ENCODE measurements at regions not wholly inside any gene's neighbourhood (a gene's known extent, or its start where the extent isn't known, plus 50 kb on each side); places are given as distances from the start of the nearest gene placed in this dataset.

GRCh38 chr1:75991497-75992114, 59.4 kb upstream of the ASB17 start:
- DNase-seq = peak; percentile 75 to 89 (median 85)
- TF ChIP-seq, protein P1, sequence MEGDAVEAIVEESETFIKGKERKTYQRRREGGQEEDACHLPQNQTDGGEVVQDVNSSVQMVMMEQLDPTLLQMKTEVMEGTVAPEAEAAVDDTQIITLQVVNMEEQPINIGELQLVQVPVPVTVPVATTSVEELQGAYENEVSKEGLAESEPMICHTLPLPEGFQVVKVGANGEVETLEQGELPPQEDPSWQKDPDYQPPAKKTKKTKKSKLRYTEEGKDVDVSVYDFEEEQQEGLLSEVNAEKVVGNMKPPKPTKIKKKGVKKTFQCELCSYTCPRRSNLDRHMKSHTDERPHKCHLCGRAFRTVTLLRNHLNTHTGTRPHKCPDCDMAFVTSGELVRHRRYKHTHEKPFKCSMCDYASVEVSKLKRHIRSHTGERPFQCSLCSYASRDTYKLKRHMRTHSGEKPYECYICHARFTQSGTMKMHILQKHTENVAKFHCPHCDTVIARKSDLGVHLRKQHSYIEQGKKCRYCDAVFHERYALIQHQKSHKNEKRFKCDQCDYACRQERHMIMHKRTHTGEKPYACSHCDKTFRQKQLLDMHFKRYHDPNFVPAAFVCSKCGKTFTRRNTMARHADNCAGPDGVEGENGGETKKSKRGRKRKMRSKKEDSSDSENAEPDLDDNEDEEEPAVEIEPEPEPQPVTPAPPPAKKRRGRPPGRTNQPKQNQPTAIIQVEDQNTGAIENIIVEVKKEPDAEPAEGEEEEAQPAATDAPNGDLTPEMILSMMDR (IDR thresholded peaks at IDR 0.05) = peak; percentile 24 to 52 (median 40)
- TF ChIP-seq POLR2A (IDR thresholded peaks at IDR 0.05) = no peak
- no peak overlapping the region for H3K27ac ChIP-seq
- H3K4me3 ChIP-seq = no peak overlapping the region
- no peaks in the 10 kb centered on the region for H3K36me3 ChIP-seq
- peaks cover 3% of the 10 kb centered on the region for H3K27me3 ChIP-seq
- intact Hi-C loops (cut with DNase I) = no loop called here
- H3K4me1 ChIP-seq (ENCODE audit: insufficient read depth) = no peaks in the 10 kb centered on the region
- WGBS, 3 donors = 11 to 15% (median 14%) methylated on average over 8 of the region's 8 CpGs
- no peaks in the 10 kb centered on the region for H3K9me3 ChIP-seq

DNA sequence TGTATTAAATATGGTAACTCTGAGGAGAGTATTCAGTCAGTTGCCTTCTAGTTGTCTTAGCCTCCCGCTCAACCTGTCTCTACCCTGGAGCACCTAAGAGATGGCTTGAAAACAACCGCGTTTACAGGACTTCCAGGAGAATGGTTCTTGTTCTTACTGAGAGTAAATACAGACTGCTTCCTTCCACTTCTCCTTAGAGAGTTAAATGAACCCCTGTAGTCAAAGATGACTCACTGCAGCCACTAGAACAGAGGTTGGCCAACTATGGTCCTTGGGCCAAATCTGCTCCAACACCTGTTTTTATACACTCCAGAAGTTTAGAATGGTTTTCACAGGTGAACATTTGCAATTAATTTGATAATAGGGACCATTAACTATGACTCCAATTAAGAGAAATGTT, 60.1 kb upstream of the ASB17 start:
- no peaks in the 10 kb centered on the region for H3K4me1 ChIP-seq (ENCODE audit: insufficient read depth)
- no peak overlapping the region for H3K4me3 ChIP-seq
- no peaks in the 10 kb centered on the region for H3K9me3 ChIP-seq
- peaks cover 3% of the 10 kb centered on the region for H3K27me3 ChIP-seq
- intact Hi-C loops (cut with DNase I) = no loop called here
- H3K36me3 ChIP-seq = no peaks in the 10 kb centered on the region
- TF ChIP-seq EP300 (IDR thresholded peaks at IDR 0.05) (no peak), POLR2A (IDR thresholded peaks at IDR 0.05) (no peak)
- TF ChIP-seq, protein P1 (IDR thresholded peaks at IDR 0.05) = no peak
- 82 to 88% (median 86%) methylated on average over 3 of the region's 3 CpGs for WGBS, 3 donors
- H3K27ac ChIP-seq = no peak overlapping the region
- DNase-seq = no peak

DNA sequence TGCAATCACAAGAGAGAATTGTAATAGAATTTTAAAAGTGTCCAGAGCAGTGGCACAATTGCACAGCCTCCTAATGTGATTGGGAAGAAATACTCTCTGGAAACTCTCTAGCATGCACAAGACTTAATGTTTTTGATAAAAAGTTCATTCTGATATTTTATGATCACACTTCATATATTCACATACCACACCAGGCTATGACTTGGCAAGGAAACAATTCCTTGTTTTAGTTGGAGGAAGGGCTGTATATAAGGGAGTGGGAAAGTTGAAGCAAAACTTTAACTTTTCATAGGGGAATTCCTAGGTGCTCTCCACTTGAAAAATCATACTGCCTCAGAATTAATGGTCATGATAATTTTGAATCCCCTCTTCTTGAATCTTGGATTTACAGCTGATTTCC, 61.5 kb upstream of the ASB17 start:
- no peak overlapping the region for H3K4me3 ChIP-seq
- no peaks in the 10 kb centered on the region for H3K9me3 ChIP-seq
- intact Hi-C loops (cut with DNase I) = no loop called here
- no peak for DNase-seq
- TF ChIP-seq POLR2A (IDR thresholded peaks at IDR 0.05) (no peak), EP300 (IDR thresholded peaks at IDR 0.05) (no peak)
- TF ChIP-seq, protein P1 (IDR thresholded peaks at IDR 0.05) = no peak
- no peaks in the 10 kb centered on the region for H3K36me3 ChIP-seq
- no peaks in the 10 kb centered on the region for H3K4me1 ChIP-seq (ENCODE audit: insufficient read depth)
- H3K27ac ChIP-seq = no peak overlapping the region
- peaks cover 3% of the 10 kb centered on the region for H3K27me3 ChIP-seq

GRCh38 chr1:75996196-75996595, 64.0 kb upstream of the ASB17 start:
- no peak for DNase-seq
- 70 to 78% (median 72%) methylated on average over 1 of the region's 1 CpG for WGBS, 3 donors
- H3K36me3 ChIP-seq = no peaks in the 10 kb centered on the region
- no peak overlapping the region for H3K27ac ChIP-seq
- intact Hi-C loops (cut with DNase I) = no loop called here
- peaks cover 3% of the 10 kb centered on the region for H3K27me3 ChIP-seq
- H3K9me3 ChIP-seq = no peaks in the 10 kb centered on the region
- H3K4me3 ChIP-seq = no peak overlapping the region
- TF ChIP-seq EP300 (IDR thresholded peaks at IDR 0.05) = no peak
- TF ChIP-seq, protein P1 (IDR thresholded peaks at IDR 0.05) = no peak
- H3K4me1 ChIP-seq (ENCODE audit: insufficient read depth) = no peaks in the 10 kb centered on the region
